ENCODE measurements at regions not wholly inside any gene's neighbourhood (a gene's known extent, or its start where the extent isn't known, plus 50 kb on each side); places are given as distances from the start of the nearest gene placed in this dataset.

- no peak for TF ChIP-seq SP1 (IDR thresholded peaks at IDR 0.05; ENCODE audit: low read depth, low read length)
Observed at GRCh38 chr18:40925071-40925541, 1029.9 kb upstream of the PIK3C3 start (continued).

All from H1 (cell line).